Breast epithelium (tissue), 4 donors: ENCODE measurements at regions not wholly inside any gene's neighbourhood (a gene's known extent, or its start where the extent isn't known, plus 50 kb on each side); places are given as distances from the start of the nearest gene placed in this dataset.

Experiments used
- DNase-seq, 2 donors: peaks; one replicate each; pipeline ENCODE4 v3.0.0-alpha.2; 2019; ENCODE audit warnings: low spot score in 2 of 2
- H3K27ac ChIP-seq, 2 donors: fragments of 200-600 bp; sonication (generic) in 1 of 2; one replicate each; pipeline ENCODE4 v1.5.1; 2016 to 2019; ENCODE audit warnings: mild to moderate bottlenecking in 1 of 2
- H3K27me3 ChIP-seq, 2 donors: fragments of 200-600 bp; sonication (generic) in 1 of 2; one replicate each; pipeline versions ENCODE4 v1.5.1 to v1.6.0; 2017 to 2019; ENCODE audit warnings: control low read depth in 1 of 2, mild to moderate bottlenecking in 1 of 2
- H3K36me3 ChIP-seq: fragments of 200-600 bp; one replicate; pipeline ENCODE4 v1.5.1; 2019
- H3K4me1 ChIP-seq, 2 donors: fragments of 200-600 bp; sonication (generic); one replicate each; pipeline ENCODE4 v1.5.1; 2016 to 2019; ENCODE audit warnings: control low read depth in 1 of 2
- H3K4me3 ChIP-seq, 3 donors: fragments of 200-600 bp; sonication (generic); 1 replicate in 2 of 3; 2 replicates in 1 of 3; pipeline ENCODE4 v1.5.1; 2016 to 2019; ENCODE audit warnings: mild to moderate bottlenecking in 3 of 3, moderate library complexity in 2 of 3
- H3K9me3 ChIP-seq, 2 donors: fragments of 200-600 bp; sonication (generic) in 1 of 2; one replicate each; pipeline ENCODE4 v1.5.1; 2016 to 2019; ENCODE audit warnings: control low read depth in 1 of 2
- CTCF ChIP-seq, 3 donors: fragments of 450-650 bp; IDR thresholded peaks; one replicate each; pipeline ENCODE4 v1.5.1; 2016 to 2017; ENCODE audit warnings: antibody characterized with exemption in 3 of 3, mild to moderate bottlenecking in 3 of 3, moderate library complexity in 3 of 3
- POLR2A ChIP-seq: fragments of 450-650 bp; IDR thresholded peaks from one replicate; pipeline ENCODE4 v1.6.1; 2016; ENCODE audit warnings: antibody characterized with exemption, mild to moderate bottlenecking, moderate library complexity
- POLR2AphosphoS5 ChIP-seq, 3 donors: sonication (generic); formaldehyde crosslinking; IDR thresholded peaks; one replicate each; pipeline ENCODE4 v1.6.1; 2017; ENCODE audit warnings: antibody characterized with exemption in 3 of 3
- intact Hi-C: fragments of 100-400 bp; cut with DNase I; formaldehyde crosslinking; loops from one replicate; pipeline ENCODE4 v1.15.1; 2023; ENCODE audit warnings: low total_unique reads

GRCh38 chr10:59517341-59517899 lies 155.1 kb upstream of the FAM13C start:
- Histone ChIP-seq H3K9me3 (no peaks in the 10 kb centered on the region), H3K4me3 (no peak overlapping the region), H3K27ac (no peak overlapping the region), H3K4me1 (no peaks in the 10 kb centered on the region), H3K36me3 (no peaks in the 10 kb centered on the region), H3K27me3 (no peaks in the 10 kb centered on the region)
- no peak for TF ChIP-seq POLR2AphosphoS5 (IDR thresholded peaks at IDR 0.05)
- intact Hi-C loops, result no loop called here
- no peak for DNase-seq

GRCh38 chr10:59513558-59513957 lies 151.2 kb upstream of the FAM13C start:
- Histone ChIP-seq H3K9me3 (no peaks in the 10 kb centered on the region), H3K36me3 (no peaks in the 10 kb centered on the region), H3K27me3 (no peaks in the 10 kb centered on the region), H3K4me1 (no peaks in the 10 kb centered on the region), H3K27ac (no peak overlapping the region), H3K4me3 (no peak overlapping the region)
- intact Hi-C loops, result no loop called here
- TF ChIP-seq POLR2A, result no peak
- TF ChIP-seq POLR2AphosphoS5 (IDR thresholded peaks at IDR 0.05), result no peak
- no peak for TF ChIP-seq CTCF (IDR thresholded peaks at IDR 0.05)
- DNase-seq, result no peak

DNA sequence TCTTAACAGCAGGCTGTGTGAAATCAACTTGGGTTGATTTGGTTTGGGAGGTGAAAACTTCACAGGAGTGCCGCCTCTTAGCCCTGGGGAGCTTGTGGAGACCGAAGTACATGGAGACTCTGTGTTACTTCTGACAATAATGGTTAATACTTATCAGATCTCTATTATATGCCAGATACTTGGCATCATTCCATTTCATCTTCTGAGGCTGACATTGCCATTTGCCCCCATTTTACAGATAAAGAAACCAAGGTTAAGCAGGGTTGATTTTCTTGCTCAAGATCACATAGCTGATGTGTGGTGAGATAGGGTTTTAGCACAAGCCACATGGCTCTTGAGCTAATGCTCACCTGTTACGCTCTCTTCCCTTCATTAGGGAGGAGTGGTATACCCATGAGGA lies 150.6 kb upstream of the FAM13C start:
- Histone ChIP-seq H3K4me1 (no peaks in the 10 kb centered on the region), H3K27ac (no peak overlapping the region), H3K27me3 (no peaks in the 10 kb centered on the region), H3K36me3 (no peaks in the 10 kb centered on the region), H3K4me3 (no peak overlapping the region), H3K9me3 (no peaks in the 10 kb centered on the region)
- TF ChIP-seq POLR2A (no peak), POLR2AphosphoS5 (IDR thresholded peaks at IDR 0.05) (no peak), CTCF (IDR thresholded peaks at IDR 0.05) (no peak)
- intact Hi-C loops, result no loop called here
- DNase-seq, result no peak

DNA sequence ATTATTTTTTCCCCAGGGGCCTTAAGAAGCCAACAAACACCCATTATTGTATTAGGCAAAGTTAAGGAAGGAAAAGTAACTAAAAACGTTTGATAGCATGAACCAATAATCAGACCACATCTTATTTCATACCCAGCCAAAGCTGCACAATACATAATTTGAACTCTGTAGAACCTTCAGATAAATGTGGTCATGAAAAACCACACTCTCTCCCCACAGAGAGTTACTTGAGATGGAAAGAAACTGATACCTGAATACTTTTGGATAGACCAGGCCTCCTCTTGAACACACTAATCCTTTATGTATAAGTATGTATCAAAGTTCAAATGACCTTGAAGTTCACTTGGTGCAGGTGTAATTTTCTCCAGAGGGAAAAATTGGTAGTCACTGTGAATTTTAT lies 146.6 kb upstream of the FAM13C start:
- Histone ChIP-seq H3K4me1 (no peaks in the 10 kb centered on the region), H3K27ac (no peak overlapping the region), H3K9me3 (no peaks in the 10 kb centered on the region), H3K27me3 (no peaks in the 10 kb centered on the region), H3K4me3 (no peak overlapping the region), H3K36me3 (no peaks in the 10 kb centered on the region)
- no peak for DNase-seq
- intact Hi-C loops, result no loop called here
- TF ChIP-seq CTCF (IDR thresholded peaks at IDR 0.05) (no peak), POLR2AphosphoS5 (IDR thresholded peaks at IDR 0.05) (no peak), POLR2A (no peak)

GRCh38 chr10:59508296-59508695 lies 145.9 kb upstream of the FAM13C start:
- DNase-seq, result no peak
- no peaks in the 10 kb centered on the region for H3K27me3 ChIP-seq
- H3K4me1 ChIP-seq, result no peaks in the 10 kb centered on the region
- intact Hi-C loops, result no loop called here
- no peak overlapping the region for H3K4me3 ChIP-seq
- no peaks in the 10 kb centered on the region for H3K9me3 ChIP-seq
- TF ChIP-seq CTCF (IDR thresholded peaks at IDR 0.05), result no peak
- H3K27ac ChIP-seq, result no peak overlapping the region
- no peaks in the 10 kb centered on the region for H3K36me3 ChIP-seq

- Histone ChIP-seq H3K27ac (no peak overlapping the region), H3K4me3 (no peak overlapping the region), H3K27me3 (no peaks in the 10 kb centered on the region), H3K9me3 (no peaks in the 10 kb centered on the region), H3K36me3 (no peaks in the 10 kb centered on the region), H3K4me1 (no peaks in the 10 kb centered on the region)
- intact Hi-C loops, result no loop called here
- no peak for DNase-seq
- TF ChIP-seq POLR2A (no peak), POLR2AphosphoS5 (IDR thresholded peaks at IDR 0.05) (no peak), CTCF (IDR thresholded peaks at IDR 0.05) (no peak)
Observed at GRCh38 chr10:59505926-59506325, 143.6 kb upstream of the FAM13C start.
